ENCODE measurements at regions not wholly inside any gene's neighbourhood (a gene's known extent, or its start where the extent isn't known, plus 50 kb on each side); places are given as distances from the start of the nearest gene placed in this dataset.

DNA sequence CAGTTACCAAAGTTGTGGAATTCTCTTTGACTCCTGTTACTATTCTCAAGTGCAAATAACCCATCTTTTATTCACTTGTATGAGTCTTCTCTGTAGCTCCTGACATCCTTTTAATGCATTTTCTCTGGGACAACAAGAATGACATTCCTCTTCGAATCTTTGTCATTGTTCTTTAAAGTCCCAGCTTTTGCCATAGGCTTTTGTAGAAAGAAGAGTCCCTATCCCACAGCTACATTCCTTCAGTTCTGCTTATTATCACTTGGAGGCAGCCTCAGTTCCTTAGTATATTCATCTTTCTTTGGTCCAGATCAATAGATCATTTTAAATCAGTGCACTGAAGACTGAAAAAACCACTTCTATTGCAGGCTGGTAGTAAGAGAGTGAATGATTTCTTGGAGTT is 560.2 kb downstream of the DACH1 start:
- Histone ChIP-seq H3K4me2 (ENCODE audit: insufficient read depth, low read length) (no peak overlapping the region), H3K27ac (ENCODE audit: low read depth, low read length) (no peak overlapping the region), H3K79me2 (ENCODE audit: insufficient read depth, low read length) (no peaks in the 10 kb centered on the region), H3K4me3 (ENCODE audit: insufficient read depth, low read length) (no peak overlapping the region), H4K20me1 (ENCODE audit: insufficient read depth, low read length) (no peaks in the 10 kb centered on the region), H3K9me3 (ENCODE audit: low read depth, low read length) (no peaks in the 10 kb centered on the region), H3K27me3 (ENCODE audit: insufficient read depth, low read length) (no peaks in the 10 kb centered on the region), H3K36me3 (ENCODE audit: insufficient read depth, low read length) (no peaks in the 10 kb centered on the region), H3K4me1 (ENCODE audit: insufficient read depth, low read length) (no peaks in the 10 kb centered on the region), H2AFZ (ENCODE audit: low read length) (no peak overlapping the region)
- no peak for DNase-seq (ENCODE audit: insufficient read length, low spot score, missing footprints)
- TF ChIP-seq CTCF (IDR thresholded peaks at IDR 0.05; ENCODE audit: extremely low read depth, low read depth, low read length) = no peak

GRCh38 chr13:71304861-71305260 is 562.1 kb downstream of the DACH1 start:
- no peaks in the 10 kb centered on the region for H3K4me1 ChIP-seq (ENCODE audit: insufficient read depth, low read length)
- no peak overlapping the region for H3K27ac ChIP-seq (ENCODE audit: low read depth, low read length)
- H3K27me3 ChIP-seq (ENCODE audit: insufficient read depth, low read length) = no peaks in the 10 kb centered on the region
- H3K79me2 ChIP-seq (ENCODE audit: insufficient read depth, low read length) = no peaks in the 10 kb centered on the region
- H3K36me3 ChIP-seq (ENCODE audit: insufficient read depth, low read length) = no peaks in the 10 kb centered on the region
- no peaks in the 10 kb centered on the region for H4K20me1 ChIP-seq (ENCODE audit: insufficient read depth, low read length)
- no peak for TF ChIP-seq CTCF (IDR thresholded peaks at IDR 0.05; ENCODE audit: extremely low read depth, low read depth, low read length)
- no peaks in the 10 kb centered on the region for H3K9me3 ChIP-seq (ENCODE audit: low read depth, low read length)
- no peak for DNase-seq (ENCODE audit: insufficient read length, low spot score, missing footprints)
- H3K4me2 ChIP-seq (ENCODE audit: insufficient read depth, low read length) = no peak overlapping the region
- H2AFZ ChIP-seq (ENCODE audit: low read length) = no peak overlapping the region
- H3K4me3 ChIP-seq (ENCODE audit: insufficient read depth, low read length) = no peak overlapping the region

GRCh38 chr13:71303144-71303543 is 563.9 kb downstream of the DACH1 start:
- no peak for DNase-seq (ENCODE audit: insufficient read length, low spot score, missing footprints)
- no peaks in the 10 kb centered on the region for H3K79me2 ChIP-seq (ENCODE audit: insufficient read depth, low read length)
- H3K4me2 ChIP-seq (ENCODE audit: insufficient read depth, low read length) = no peak overlapping the region
- no peaks in the 10 kb centered on the region for H3K4me1 ChIP-seq (ENCODE audit: insufficient read depth, low read length)
- no peak overlapping the region for H3K27ac ChIP-seq (ENCODE audit: low read depth, low read length)
- no peaks in the 10 kb centered on the region for H3K27me3 ChIP-seq (ENCODE audit: insufficient read depth, low read length)
- no peak for TF ChIP-seq CTCF (IDR thresholded peaks at IDR 0.05; ENCODE audit: extremely low read depth, low read depth, low read length)
- H4K20me1 ChIP-seq (ENCODE audit: insufficient read depth, low read length) = no peaks in the 10 kb centered on the region
- H3K36me3 ChIP-seq (ENCODE audit: insufficient read depth, low read length) = no peaks in the 10 kb centered on the region
- H3K4me3 ChIP-seq (ENCODE audit: insufficient read depth, low read length) = no peak overlapping the region
- no peaks in the 10 kb centered on the region for H3K9me3 ChIP-seq (ENCODE audit: low read depth, low read length)
- no peak overlapping the region for H2AFZ ChIP-seq (ENCODE audit: low read length)

- no peaks in the 10 kb centered on the region for H3K4me1 ChIP-seq (ENCODE audit: insufficient read depth, low read length)
- no peak overlapping the region for H3K4me2 ChIP-seq (ENCODE audit: insufficient read depth, low read length)
- no peaks in the 10 kb centered on the region for H3K27me3 ChIP-seq (ENCODE audit: insufficient read depth, low read length)
- DNase-seq (ENCODE audit: insufficient read length, low spot score, missing footprints) = no peak
- no peaks in the 10 kb centered on the region for H4K20me1 ChIP-seq (ENCODE audit: insufficient read depth, low read length)
- no peaks in the 10 kb centered on the region for H3K36me3 ChIP-seq (ENCODE audit: insufficient read depth, low read length)
- no peaks in the 10 kb centered on the region for H3K79me2 ChIP-seq (ENCODE audit: insufficient read depth, low read length)
- H2AFZ ChIP-seq (ENCODE audit: low read length) = no peak overlapping the region
- no peak overlapping the region for H3K27ac ChIP-seq (ENCODE audit: low read depth, low read length)
- H3K4me3 ChIP-seq (ENCODE audit: insufficient read depth, low read length) = no peak overlapping the region
- TF ChIP-seq CTCF (IDR thresholded peaks at IDR 0.05; ENCODE audit: extremely low read depth, low read depth, low read length) = no peak
- no peaks in the 10 kb centered on the region for H3K9me3 ChIP-seq (ENCODE audit: low read depth, low read length)
These were observed 566.4 kb downstream of the DACH1 start for GRCh38 chr13:71300602-71301001.

All from osteoblast (primary cell).